H9 (cell line): ENCODE measurements at regions not wholly inside any gene's neighbourhood (a gene's known extent, or its start where the extent isn't known, plus 50 kb on each side); places are given as distances from the start of the nearest gene placed in this dataset.

Experiments
- DNase-seq: peaks from one replicate; pipeline ENCODE4 v3.0.0-alpha.2; 2017
- H2AFZ ChIP-seq: one replicate; pipeline ENCODE4 v1.6.1; 2013; ENCODE audit warnings: mild to moderate bottlenecking, low read length, control low read depth, moderate library complexity
- H2AK5ac ChIP-seq: 2 replicates; pipeline ENCODE4 v1.6.1; 2013; ENCODE audit warnings: low read length, control low read depth, mixed read lengths; ENCODE audit not compliant: insufficient read length
- H2BK120ac ChIP-seq: one replicate; pipeline ENCODE4 v1.6.1; 2013; ENCODE audit warnings: low read depth, mild to moderate bottlenecking, low read length, control low read depth, inconsistent platforms; ENCODE audit not compliant: poor library complexity, severe bottlenecking
- H2BK12ac ChIP-seq: 2 replicates; pipeline ENCODE4 v1.6.1; 2013; ENCODE audit warnings: low read length, control low read depth, mixed read lengths, low read depth; ENCODE audit not compliant: insufficient read length
- H2BK15ac ChIP-seq: 2 replicates; pipeline ENCODE4 v1.6.1; 2013; ENCODE audit warnings: low read depth, low read length, control low read depth
- H2BK20ac ChIP-seq: one replicate; pipeline ENCODE4 v1.6.1; 2013; ENCODE audit warnings: low read depth, mild to moderate bottlenecking, low read length, control low read depth, inconsistent platforms; ENCODE audit not compliant: poor library complexity, severe bottlenecking
- H2BK5ac ChIP-seq: 2 replicates; pipeline ENCODE4 v1.6.1; 2013; ENCODE audit warnings: low read length, control low read depth, mixed read lengths; ENCODE audit not compliant: insufficient read length
- H3K14ac ChIP-seq: 2 replicates; pipeline ENCODE4 v1.6.1; 2013; ENCODE audit warnings: low read length, control low read depth; ENCODE audit not compliant: insufficient read depth
- H3K18ac ChIP-seq: 2 replicates; pipeline ENCODE4 v1.6.1; 2013; ENCODE audit warnings: low read depth, mild to moderate bottlenecking, mixed read lengths, low read length, control low read depth; ENCODE audit not compliant: insufficient read length
- H3K23ac ChIP-seq: 2 replicates; pipeline ENCODE4 v1.6.1; 2013; ENCODE audit warnings: low read length, control low read depth, mixed read lengths, low read depth; ENCODE audit not compliant: insufficient read length
- H3K23me2 ChIP-seq: 2 replicates; pipeline ENCODE4 v1.6.1; 2013; ENCODE audit warnings: low read depth, mild to moderate bottlenecking, mixed read lengths, low read length, control low read depth; ENCODE audit not compliant: insufficient read length, poor library complexity, severe bottlenecking
- H3K27ac ChIP-seq: 2 replicates; pipeline ENCODE4 v1.5.1; 2013; ENCODE audit warnings: low read length, control low read depth, mixed read lengths, low read depth; ENCODE audit not compliant: insufficient read length
- H3K27me3 ChIP-seq: 2 replicates; pipeline ENCODE4 v1.6.1; 2013; ENCODE audit warnings: low read length, control low read depth, inconsistent platforms; ENCODE audit not compliant: insufficient read depth
- H3K4ac ChIP-seq: 2 replicates; pipeline ENCODE4 v1.6.1; 2013; ENCODE audit warnings: low read depth, mild to moderate bottlenecking, control low read depth, inconsistent platforms, low read length, moderate library complexity
- H3K4me1 ChIP-seq: 2 replicates; pipeline ENCODE4 v1.6.1; 2013; ENCODE audit warnings: low read length, control low read depth, inconsistent platforms; ENCODE audit not compliant: insufficient read depth
- H3K4me2 ChIP-seq: 2 replicates; pipeline ENCODE4 v1.6.1; 2013; ENCODE audit warnings: low read length, control low read depth, mixed read lengths; ENCODE audit not compliant: insufficient read length, insufficient read depth
- H3K56ac ChIP-seq: 2 replicates; pipeline ENCODE4 v1.6.1; 2013; ENCODE audit warnings: low read depth, mild to moderate bottlenecking, mixed read lengths, low read length, control low read depth; ENCODE audit not compliant: insufficient read length
- H3K79me1 ChIP-seq: 2 replicates; pipeline ENCODE4 v1.6.1; 2013; ENCODE audit warnings: low read depth, mild to moderate bottlenecking, moderate library complexity, low read length, control low read depth, inconsistent platforms; ENCODE audit not compliant: insufficient read depth, poor library complexity, severe bottlenecking
- H3K79me2 ChIP-seq: 2 replicates; pipeline ENCODE4 v1.6.1; 2013; ENCODE audit warnings: low read length, control low read depth, inconsistent platforms; ENCODE audit not compliant: insufficient read depth
- H3K9ac ChIP-seq: 2 replicates; pipeline ENCODE4 v1.6.1; 2013; ENCODE audit warnings: low read length, control low read depth, mixed read lengths; ENCODE audit not compliant: insufficient read length; ENCODE audit errors: extremely low read depth
- H3K9me3 ChIP-seq: one replicate; pipeline ENCODE4 v1.6.1; 2013; ENCODE audit warnings: low read depth, low read length, inconsistent platforms; ENCODE audit not compliant: control insufficient read depth
- H3T11ph ChIP-seq: one replicate; pipeline ENCODE4 v1.6.1; 2013; ENCODE audit warnings: mild to moderate bottlenecking, low read length, control low read depth, inconsistent platforms
- H4K20me1 ChIP-seq: one replicate; pipeline ENCODE4 v1.6.1; 2013; ENCODE audit not compliant: control insufficient read depth, insufficient read length, insufficient read depth
- H4K5ac ChIP-seq: 2 replicates; pipeline ENCODE4 v1.6.1; 2013; ENCODE audit warnings: low read depth, mild to moderate bottlenecking, mixed read lengths, low read length, control low read depth; ENCODE audit not compliant: insufficient read length
- H4K8ac ChIP-seq: replicated peaks from 2 replicates; pipeline ENCODE4 v1.6.1; 2013; ENCODE audit warnings: low read length, control low read depth, mixed read lengths, low read depth; ENCODE audit not compliant: insufficient read length
- H4K91ac ChIP-seq: 2 replicates; pipeline ENCODE4 v1.6.1; 2013; ENCODE audit warnings: low read depth, mild to moderate bottlenecking, moderate library complexity, mixed read lengths, low read length, control low read depth; ENCODE audit not compliant: insufficient read length
- H3K27ac Mint-ChIP-seq, 3 experiments: 2 replicates in 2 of 3; 3 replicates in 1 of 3; pipeline ENCODE4 v1.8.0; 2020 to 2021; ENCODE audit warnings: mixed read lengths in 3 of 3, mild to moderate bottlenecking in 1 of 3, moderate library complexity in 1 of 3
- H3K27me3 Mint-ChIP-seq: 2 replicates; pipeline ENCODE4 v1.8.0; 2021; ENCODE audit warnings: low read depth, mild to moderate bottlenecking, moderate library complexity, mixed read lengths
- H3K36me3 Mint-ChIP-seq, 3 experiments: 2 replicates in 2 of 3; 3 replicates in 1 of 3; pipeline ENCODE4 v1.8.0; 2020 to 2021; ENCODE audit warnings: low read depth in 3 of 3, mixed read lengths in 3 of 3; ENCODE audit not compliant: insufficient read depth in 1 of 3
- H3K4me1 Mint-ChIP-seq, 2 experiments: 2 replicates each; pipeline ENCODE4 v1.8.0; 2020; ENCODE audit warnings: mixed read lengths in 2 of 2
- H3K4me3 Mint-ChIP-seq, 2 experiments: 2 replicates in 1 of 2; 3 replicates in 1 of 2; pipeline ENCODE4 v1.8.0; 2020 to 2021; ENCODE audit warnings: mild to moderate bottlenecking in 2 of 2, mixed read lengths in 2 of 2, moderate library complexity in 1 of 2
- H3K9me3 Mint-ChIP-seq, 2 experiments: 2 replicates in 1 of 2; 3 replicates in 1 of 2; pipeline ENCODE4 v1.8.0; 2020; ENCODE audit warnings: mild to moderate bottlenecking in 2 of 2, mixed read lengths in 2 of 2, moderate library complexity in 1 of 2
- WGBS: extraction: QIAGEN DNeasy Blood & Tissue Kit; methylation state at CpG from one replicate; pipeline ENCODE4 v1.1.7; 2013; ENCODE audit warnings: missing lambda C conversion rate, low lambda C conversion rate, mixed read lengths; ENCODE audit not compliant: insufficient read length; ENCODE audit errors: extremely low coverage; 5-methylcytosine and 5-hydroxymethylcytosine counted together
- TF ChIP-seq, protein P1 (sequence below): fragments of 200-600 bp; sonication (generic); conservative IDR thresholded peaks from 3 replicates; pipeline ENCODE4 v1.8.0; 2021; ENCODE audit warnings: antibody characterized with exemption, mild to moderate bottlenecking

DNA sequence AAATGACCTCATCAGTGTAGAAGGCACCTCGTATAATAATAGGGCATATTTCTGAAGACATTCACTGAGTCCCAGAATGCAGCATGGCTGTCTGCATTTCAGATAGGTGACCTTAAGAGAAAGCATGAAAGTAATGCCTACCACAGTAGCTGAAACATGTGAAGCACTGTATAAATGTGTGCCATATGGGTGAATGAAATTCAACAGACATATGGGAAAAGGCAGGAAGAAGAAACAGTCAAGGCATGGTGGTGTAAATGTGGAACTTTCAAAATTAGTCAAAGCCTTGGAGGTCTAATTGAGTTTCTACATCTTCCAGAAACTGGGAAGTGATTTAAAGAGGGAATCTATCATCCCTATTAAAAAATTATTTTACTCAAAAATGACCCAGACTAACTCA, 698.2 kb upstream of the GOT2 start:
- Histone ChIP-seq H3K23me2 (no peaks in the 10 kb centered on the region), H3T11ph (no peak overlapping the region), H2BK120ac (no peak overlapping the region), H3K18ac (no peak overlapping the region), H3K9ac (no peak overlapping the region), H3K4me2 (no peak overlapping the region), H3K79me2 (no peaks in the 10 kb centered on the region), H3K27me3 (no peaks in the 10 kb centered on the region), H3K4me1 (no peaks in the 10 kb centered on the region), H2BK15ac (no peak overlapping the region), H3K9me3 (no peaks in the 10 kb centered on the region), H2AFZ (no peak overlapping the region), H3K14ac (no peak overlapping the region), H3K79me1 (no peaks in the 10 kb centered on the region), H3K4ac (no peak overlapping the region), H2BK20ac (no peak overlapping the region), H3K27ac (no peak overlapping the region), H4K91ac (no peak overlapping the region), H4K8ac (no peak overlapping the region), H2AK5ac (no peak overlapping the region), H4K20me1 (no peaks in the 10 kb centered on the region), H2BK12ac (no peak overlapping the region), H3K56ac (no peak overlapping the region), H4K5ac (no peak overlapping the region), H2BK5ac (no peak overlapping the region), H3K23ac (no peak overlapping the region)
- H3K4me3 Mint-ChIP-seq: no peak overlapping the region
- no peaks in the 10 kb centered on the region for H3K4me1 Mint-ChIP-seq
- WGBS: no CpG with 5 or more reads among the region's 1 CpG
- TF ChIP-seq, protein P1, sequence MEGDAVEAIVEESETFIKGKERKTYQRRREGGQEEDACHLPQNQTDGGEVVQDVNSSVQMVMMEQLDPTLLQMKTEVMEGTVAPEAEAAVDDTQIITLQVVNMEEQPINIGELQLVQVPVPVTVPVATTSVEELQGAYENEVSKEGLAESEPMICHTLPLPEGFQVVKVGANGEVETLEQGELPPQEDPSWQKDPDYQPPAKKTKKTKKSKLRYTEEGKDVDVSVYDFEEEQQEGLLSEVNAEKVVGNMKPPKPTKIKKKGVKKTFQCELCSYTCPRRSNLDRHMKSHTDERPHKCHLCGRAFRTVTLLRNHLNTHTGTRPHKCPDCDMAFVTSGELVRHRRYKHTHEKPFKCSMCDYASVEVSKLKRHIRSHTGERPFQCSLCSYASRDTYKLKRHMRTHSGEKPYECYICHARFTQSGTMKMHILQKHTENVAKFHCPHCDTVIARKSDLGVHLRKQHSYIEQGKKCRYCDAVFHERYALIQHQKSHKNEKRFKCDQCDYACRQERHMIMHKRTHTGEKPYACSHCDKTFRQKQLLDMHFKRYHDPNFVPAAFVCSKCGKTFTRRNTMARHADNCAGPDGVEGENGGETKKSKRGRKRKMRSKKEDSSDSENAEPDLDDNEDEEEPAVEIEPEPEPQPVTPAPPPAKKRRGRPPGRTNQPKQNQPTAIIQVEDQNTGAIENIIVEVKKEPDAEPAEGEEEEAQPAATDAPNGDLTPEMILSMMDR: no peak
- H3K27ac Mint-ChIP-seq: no peak overlapping the region; a peak in 1 of 7 replicates
- no peaks in the 10 kb centered on the region; a peak in 1 of 5 replicates for H3K9me3 Mint-ChIP-seq
- DNase-seq: no peak
- no peaks in the 10 kb centered on the region for H3K36me3 Mint-ChIP-seq
- H3K27me3 Mint-ChIP-seq: no peaks in the 10 kb centered on the region
